HFFc6 (cell line): ENCODE measurements at regions not wholly inside any gene's neighbourhood (a gene's known extent, or its start where the extent isn't known, plus 50 kb on each side); places are given as distances from the start of the nearest gene placed in this dataset.

ENCODE experiments used
- DNase-seq: peaks from one replicate; pipeline ENCODE4 v3.0.0-alpha.2; 2018
- H3K27ac Mint-ChIP-seq: 2 replicates; pipeline ENCODE4 v1.8.0; 2020; ENCODE audit warnings: mild to moderate bottlenecking, mixed read lengths
- H3K27me3 Mint-ChIP-seq: 2 replicates; pipeline ENCODE4 v1.8.0; 2021; ENCODE audit warnings: mild to moderate bottlenecking, moderate library complexity, mixed read lengths; ENCODE audit not compliant: insufficient read depth
- H3K36me3 Mint-ChIP-seq: 2 replicates; pipeline ENCODE4 v1.8.0; 2021; ENCODE audit warnings: low read depth, mixed read lengths
- H3K4me1 Mint-ChIP-seq: 2 replicates; pipeline ENCODE4 v1.8.0; 2020; ENCODE audit warnings: low read depth, mixed read lengths
- H3K4me3 Mint-ChIP-seq: 2 replicates; pipeline ENCODE4 v1.8.0; 2020; ENCODE audit warnings: mild to moderate bottlenecking, moderate library complexity, mixed read lengths
- H3K9me3 Mint-ChIP-seq: 2 replicates; pipeline ENCODE4 v1.8.0; 2020; ENCODE audit warnings: mild to moderate bottlenecking, mixed read lengths
- TF ChIP-seq, protein P1 (sequence below): fragments of 200-600 bp; sonication (generic); IDR thresholded peaks from 2 replicates; pipeline ENCODE4 v1.5.0; 2021; ENCODE audit warnings: antibody characterized with exemption, mild to moderate bottlenecking

DNA sequence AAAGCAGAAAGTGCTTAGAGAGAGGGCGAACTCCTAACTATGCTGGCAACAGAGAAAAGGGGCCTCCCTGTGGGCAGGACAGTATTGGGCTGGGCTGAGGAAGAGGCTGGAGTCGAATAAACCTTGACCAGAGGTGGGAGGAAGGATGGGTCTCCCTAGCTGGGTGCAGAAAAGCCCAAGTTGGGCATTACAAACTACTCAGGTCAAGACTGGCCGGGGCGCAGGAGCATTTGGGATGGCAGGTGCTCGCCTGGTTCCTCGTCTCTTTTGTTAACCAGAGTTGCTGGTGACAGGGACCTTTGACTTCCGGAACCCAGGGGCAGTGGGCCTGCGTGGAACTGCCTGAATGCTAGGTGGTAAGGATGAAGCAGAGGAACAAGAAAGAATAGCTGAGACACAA is 80.3 kb upstream of the SHISAL1 start:
- Mint-ChIP-seq H3K36me3 (no peaks in the 10 kb centered on the region), H3K9me3 (no peaks in the 10 kb centered on the region), H3K27me3 (peaks cover 18% of the 10 kb centered on the region), H3K4me1 (no peaks in the 10 kb centered on the region), H3K27ac (no peak overlapping the region), H3K4me3 (no peak overlapping the region)
- no peak for DNase-seq
- TF ChIP-seq, protein P1, sequence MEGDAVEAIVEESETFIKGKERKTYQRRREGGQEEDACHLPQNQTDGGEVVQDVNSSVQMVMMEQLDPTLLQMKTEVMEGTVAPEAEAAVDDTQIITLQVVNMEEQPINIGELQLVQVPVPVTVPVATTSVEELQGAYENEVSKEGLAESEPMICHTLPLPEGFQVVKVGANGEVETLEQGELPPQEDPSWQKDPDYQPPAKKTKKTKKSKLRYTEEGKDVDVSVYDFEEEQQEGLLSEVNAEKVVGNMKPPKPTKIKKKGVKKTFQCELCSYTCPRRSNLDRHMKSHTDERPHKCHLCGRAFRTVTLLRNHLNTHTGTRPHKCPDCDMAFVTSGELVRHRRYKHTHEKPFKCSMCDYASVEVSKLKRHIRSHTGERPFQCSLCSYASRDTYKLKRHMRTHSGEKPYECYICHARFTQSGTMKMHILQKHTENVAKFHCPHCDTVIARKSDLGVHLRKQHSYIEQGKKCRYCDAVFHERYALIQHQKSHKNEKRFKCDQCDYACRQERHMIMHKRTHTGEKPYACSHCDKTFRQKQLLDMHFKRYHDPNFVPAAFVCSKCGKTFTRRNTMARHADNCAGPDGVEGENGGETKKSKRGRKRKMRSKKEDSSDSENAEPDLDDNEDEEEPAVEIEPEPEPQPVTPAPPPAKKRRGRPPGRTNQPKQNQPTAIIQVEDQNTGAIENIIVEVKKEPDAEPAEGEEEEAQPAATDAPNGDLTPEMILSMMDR = no peak

DNA sequence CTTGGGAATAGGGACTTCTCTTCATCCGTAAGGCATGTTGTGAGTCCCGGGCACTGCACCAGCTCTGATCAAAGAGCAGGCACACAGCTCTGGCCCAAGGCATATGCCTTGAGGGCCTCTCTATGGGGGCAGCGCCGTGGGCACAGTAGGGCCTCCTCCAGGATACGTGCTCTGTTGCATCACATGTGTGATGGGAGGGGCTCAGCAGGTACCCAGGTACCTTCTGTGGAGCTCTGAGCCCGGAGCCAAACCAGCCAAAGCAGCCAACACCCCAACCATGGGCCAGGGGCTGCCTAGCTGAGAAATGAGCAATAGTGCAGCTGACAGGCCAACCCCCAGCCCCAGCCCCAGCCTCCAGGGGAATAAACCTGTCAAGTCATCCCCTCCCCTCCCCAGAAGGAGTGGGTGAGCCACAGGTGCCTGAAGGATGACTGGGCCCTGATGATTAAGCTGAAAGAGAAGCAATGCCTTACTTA is 79.7 kb upstream of the SHISAL1 start:
- Mint-ChIP-seq H3K36me3 (no peaks in the 10 kb centered on the region), H3K4me1 (no peaks in the 10 kb centered on the region), H3K27ac (no peak overlapping the region), H3K9me3 (no peaks in the 10 kb centered on the region), H3K27me3 (peaks cover 24% of the 10 kb centered on the region), H3K4me3 (no peak overlapping the region)
- DNase-seq = no peak
- TF ChIP-seq, protein P1 = no peak

DNA sequence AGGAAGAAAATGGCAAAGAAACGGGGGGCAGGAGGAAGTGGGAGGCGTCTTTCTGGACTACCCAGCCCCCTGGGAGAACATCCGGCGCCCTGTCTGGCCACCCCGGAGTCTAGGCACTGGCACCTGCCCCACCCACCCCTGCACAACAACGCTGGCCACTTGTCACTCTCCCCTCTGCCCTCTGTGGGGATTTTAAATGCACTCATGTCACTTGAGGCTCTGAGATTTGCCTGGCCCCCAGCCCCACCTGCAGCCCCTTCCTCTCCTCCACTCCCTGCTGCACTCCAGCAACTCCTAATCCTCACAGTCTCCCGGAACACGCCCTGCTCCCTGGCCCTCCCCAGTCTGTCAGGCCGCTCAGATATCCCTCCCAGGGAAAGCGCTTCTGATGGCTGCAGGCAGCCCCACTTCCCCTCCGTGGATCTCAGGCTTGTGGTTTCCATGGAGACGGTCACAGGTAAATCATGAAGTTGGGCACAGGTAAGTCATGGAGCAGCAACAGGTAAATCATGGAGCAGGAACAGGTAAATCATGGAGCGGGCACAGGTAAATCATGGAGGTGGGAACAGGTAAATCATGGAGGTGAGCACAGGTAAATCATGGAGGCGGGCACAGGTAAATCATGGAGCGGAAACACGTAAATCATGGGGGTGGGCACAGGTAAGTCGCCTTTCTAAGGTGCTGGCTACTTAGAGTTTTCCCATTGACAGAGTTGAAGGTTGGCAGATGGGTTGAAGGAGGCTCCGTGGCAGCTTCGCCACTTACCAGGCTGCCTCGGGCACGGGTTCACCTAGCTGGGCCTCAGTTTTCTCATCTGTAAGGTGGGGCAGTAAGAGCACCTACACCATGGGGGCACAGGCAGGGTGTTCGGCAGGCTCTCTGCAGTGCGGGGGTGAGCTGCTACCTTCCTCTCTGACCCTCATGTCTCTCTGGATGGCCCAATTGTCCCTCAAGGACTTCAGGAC is 79.0 kb upstream of the SHISAL1 start:
- H3K36me3 Mint-ChIP-seq = no peaks in the 10 kb centered on the region
- no peaks in the 10 kb centered on the region for H3K4me1 Mint-ChIP-seq
- no peak overlapping the region for H3K27ac Mint-ChIP-seq
- H3K9me3 Mint-ChIP-seq = no peaks in the 10 kb centered on the region
- H3K4me3 Mint-ChIP-seq = no peak overlapping the region
- DNase-seq = no peak
- peaks cover 25% of the 10 kb centered on the region for H3K27me3 Mint-ChIP-seq
- TF ChIP-seq, protein P1 = no peak

DNA sequence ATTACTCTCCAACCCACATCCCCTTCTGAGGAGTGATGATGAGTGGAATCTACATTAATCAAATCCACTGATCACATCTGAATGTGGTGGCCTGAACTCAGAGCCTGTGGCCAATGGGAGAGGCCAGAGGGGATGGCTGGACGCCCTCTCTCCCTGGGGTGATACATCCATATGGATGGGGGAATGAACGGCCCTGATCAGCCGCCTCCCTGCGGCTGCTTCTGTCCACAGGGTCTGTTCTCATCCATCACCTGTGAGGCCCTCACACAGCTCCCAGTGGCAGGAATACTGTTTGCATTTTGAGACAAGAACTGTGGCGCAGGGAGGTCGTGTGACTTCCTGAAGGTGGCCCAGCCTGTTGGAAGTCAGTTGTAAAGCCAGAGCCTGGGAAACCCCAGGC is 78.3 kb upstream of the SHISAL1 start:
- H3K27ac Mint-ChIP-seq = no peak overlapping the region
- no peaks in the 10 kb centered on the region for H3K4me1 Mint-ChIP-seq
- H3K9me3 Mint-ChIP-seq = no peaks in the 10 kb centered on the region
- TF ChIP-seq, protein P1 = no peak
- DNase-seq = no peak
- H3K4me3 Mint-ChIP-seq = no peak overlapping the region
- peaks cover 33% of the 10 kb centered on the region for H3K27me3 Mint-ChIP-seq
- H3K36me3 Mint-ChIP-seq = no peaks in the 10 kb centered on the region

DNA sequence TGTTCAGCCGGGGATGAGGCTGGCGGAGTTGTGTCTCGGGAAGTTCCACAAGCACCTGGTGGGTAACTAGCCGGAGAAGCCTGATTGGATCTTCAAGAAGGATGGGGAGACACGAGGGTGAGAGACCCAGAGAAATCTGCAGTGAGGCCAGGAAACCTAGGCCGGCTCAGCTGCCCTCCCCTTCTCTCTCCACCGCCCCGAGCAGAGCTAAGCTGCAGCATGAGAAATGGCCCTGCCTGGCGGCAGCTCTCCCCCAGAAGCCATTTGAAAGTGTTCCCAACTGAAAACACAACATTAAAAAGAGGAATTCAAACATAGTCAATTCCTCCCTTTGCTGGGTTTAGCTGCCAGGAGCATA is 77.8 kb upstream of the SHISAL1 start:
- H3K27ac Mint-ChIP-seq = no peak overlapping the region
- H3K36me3 Mint-ChIP-seq = no peaks in the 10 kb centered on the region
- no peak overlapping the region for H3K4me3 Mint-ChIP-seq
- no peaks in the 10 kb centered on the region for H3K4me1 Mint-ChIP-seq
- H3K9me3 Mint-ChIP-seq = no peaks in the 10 kb centered on the region
- TF ChIP-seq, protein P1 = no peak
- DNase-seq = no peak
- H3K27me3 Mint-ChIP-seq = peaks cover 35% of the 10 kb centered on the region
